Loucy (cell line): ENCODE measurements at regions not wholly inside any gene's neighbourhood (a gene's known extent, or its start where the extent isn't known, plus 50 kb on each side); places are given as distances from the start of the nearest gene placed in this dataset.

Experiments used
- CTCF ChIP-seq: fragments of 200-600 bp; sonication (generic); conservative IDR thresholded peaks from 2 replicates; pipeline ENCODE4 v1.5.1; 2014; ENCODE audit warnings: mild to moderate bottlenecking, antibody characterized with exemption, low read length
- EZH2phosphoT487 ChIP-seq: fragments of 200-600 bp; IDR thresholded peaks from 2 replicates; pipeline ENCODE4 v1.6.1; 2018; ENCODE audit warnings: antibody characterized with exemption, mild to moderate bottlenecking, moderate library complexity, borderline replicate concordance

GRCh38 chr2:235144291-235144690 is 192.5 kb downstream of the SH3BP4 start:
- TF ChIP-seq CTCF (no peak), EZH2phosphoT487 (no peak)
